ENCODE measurements at regions not wholly inside any gene's neighbourhood (a gene's known extent, or its start where the extent isn't known, plus 50 kb on each side); places are given as distances from the start of the nearest gene placed in this dataset.
A peak's percentile ranks its signal among the peaks of the same experiment; 100 is the strongest.
"Not testable (repeated sequence)": the region's sequence is repeated elsewhere in the genome, so short reads cannot be mapped to it uniquely, and the experiment has no call there.

GRCh38 chr20:53865901-53866793 is 204.2 kb downstream of the BCAS1 start:
- Histone ChIP-seq H3K9me3 (ENCODE audit: control insufficient read depth, insufficient read depth, low read length) (no peaks in the 10 kb centered on the region), H4K20me1 (ENCODE audit: control insufficient read depth, insufficient read depth, low read depth, low read length) (no peaks in the 10 kb centered on the region), H3K27ac (ENCODE audit: low read depth, low read length) (peak overlapping the region; percentile 79), H3K27me3 (ENCODE audit: control insufficient read depth, low read length) (no peaks in the 10 kb centered on the region), H3K9me2 (replicated peaks; ENCODE audit: control insufficient read depth, low read length) (no peaks in the 10 kb centered on the region), H3F3A (ENCODE audit: control insufficient read depth, insufficient read depth) (peaks cover 31% of the 10 kb centered on the region), H3K4me3 (ENCODE audit: low read length) (peak overlapping the region; percentile 50), H3K36me3 (ENCODE audit: control insufficient read depth, low read length) (no peaks in the 10 kb centered on the region), H3K4me1 (ENCODE audit: control insufficient read depth, low read length) (peaks cover 70% of the 10 kb centered on the region), H3K79me2 (ENCODE audit: control insufficient read depth, low read length) (peaks cover 17% of the 10 kb centered on the region; the same call in 1 of the 2 replicates), H3K4me2 (ENCODE audit: low read length) (peak overlapping the region; percentile 65)
- TF ChIP-seq CTCF (IDR thresholded peaks at IDR 0.05; ENCODE audit: low read depth, low read length, poor library complexity, severe bottlenecking) (no peak), EZH2phosphoT487 (IDR thresholded peaks at IDR 0.05; ENCODE audit: borderline replicate concordance, low read length) (no peak)

GRCh38 chr20:53864765-53865683 is 205.4 kb downstream of the BCAS1 start:
- H3K79me2 ChIP-seq (ENCODE audit: control insufficient read depth, low read length), result peaks cover 17% of the 10 kb centered on the region; the same call in 1 of the 2 replicates
- not testable (repeated sequence) for H3K27me3 ChIP-seq (ENCODE audit: control insufficient read depth, low read length); H4K20me1 ChIP-seq (ENCODE audit: control insufficient read depth, insufficient read depth, low read depth, low read length); H3K36me3 ChIP-seq (ENCODE audit: control insufficient read depth, low read length); H3K9me2 ChIP-seq (replicated peaks; ENCODE audit: control insufficient read depth, low read length); H3K9me3 ChIP-seq (ENCODE audit: control insufficient read depth, insufficient read depth, low read length)
- peaks cover 60% of the 10 kb centered on the region for H3K4me1 ChIP-seq (ENCODE audit: control insufficient read depth, low read length)
- H3K4me3 ChIP-seq (ENCODE audit: low read length), result peak overlapping the region; percentile 50
- peak overlapping the region; percentile 65 for H3K4me2 ChIP-seq (ENCODE audit: low read length)
- H3K27ac ChIP-seq (ENCODE audit: low read depth, low read length), result peak overlapping the region; percentile 79
- peaks cover 25% of the 10 kb centered on the region for H3F3A ChIP-seq (ENCODE audit: control insufficient read depth, insufficient read depth)

GRCh38 chr20:53863923-53864641 is 206.3 kb downstream of the BCAS1 start:
- Histone ChIP-seq H3K79me2 (ENCODE audit: control insufficient read depth, low read length) (peaks cover 15% of the 10 kb centered on the region; the same call in 1 of the 2 replicates), H3F3A (ENCODE audit: control insufficient read depth, insufficient read depth) (peaks cover 20% of the 10 kb centered on the region), H3K4me1 (ENCODE audit: control insufficient read depth, low read length) (peaks cover 52% of the 10 kb centered on the region)
- not testable (repeated sequence) for H4K20me1 ChIP-seq (ENCODE audit: control insufficient read depth, insufficient read depth, low read depth, low read length); H3K9me3 ChIP-seq (ENCODE audit: control insufficient read depth, insufficient read depth, low read length); H3K4me3 ChIP-seq (ENCODE audit: low read length); H3K4me2 ChIP-seq (ENCODE audit: low read length); H3K36me3 ChIP-seq (ENCODE audit: control insufficient read depth, low read length); H3K9me2 ChIP-seq (replicated peaks; ENCODE audit: control insufficient read depth, low read length); H3K27me3 ChIP-seq (ENCODE audit: control insufficient read depth, low read length); H3K27ac ChIP-seq (ENCODE audit: low read depth, low read length)

GRCh38 chr20:53863535-53863922 is 206.9 kb downstream of the BCAS1 start:
- Histone ChIP-seq H3F3A (ENCODE audit: control insufficient read depth, insufficient read depth) (peaks cover 20% of the 10 kb centered on the region), H3K4me1 (ENCODE audit: control insufficient read depth, low read length) (peaks cover 52% of the 10 kb centered on the region), H3K79me2 (ENCODE audit: control insufficient read depth, low read length) (peaks cover 15% of the 10 kb centered on the region; the same call in 1 of the 2 replicates)
- H4K20me1 ChIP-seq (ENCODE audit: control insufficient read depth, insufficient read depth, low read depth, low read length); H3K27ac ChIP-seq (ENCODE audit: low read depth, low read length); H3K9me2 ChIP-seq (replicated peaks; ENCODE audit: control insufficient read depth, low read length); H3K4me3 ChIP-seq (ENCODE audit: low read length); H3K27me3 ChIP-seq (ENCODE audit: control insufficient read depth, low read length); H3K4me2 ChIP-seq (ENCODE audit: low read length); H3K36me3 ChIP-seq (ENCODE audit: control insufficient read depth, low read length); H3K9me3 ChIP-seq (ENCODE audit: control insufficient read depth, insufficient read depth, low read length): not testable (repeated sequence)

GRCh38 chr20:53863039-53863438 is 207.4 kb downstream of the BCAS1 start:
- H3K79me2 ChIP-seq (ENCODE audit: control insufficient read depth, low read length), result peaks cover 15% of the 10 kb centered on the region; the same call in 1 of the 2 replicates
- peaks cover 18% of the 10 kb centered on the region for H3F3A ChIP-seq (ENCODE audit: control insufficient read depth, insufficient read depth)
- H3K9me3 ChIP-seq (ENCODE audit: control insufficient read depth, insufficient read depth, low read length); H3K4me3 ChIP-seq (ENCODE audit: low read length); H4K20me1 ChIP-seq (ENCODE audit: control insufficient read depth, insufficient read depth, low read depth, low read length); H3K4me2 ChIP-seq (ENCODE audit: low read length); H3K9me2 ChIP-seq (replicated peaks; ENCODE audit: control insufficient read depth, low read length); H3K36me3 ChIP-seq (ENCODE audit: control insufficient read depth, low read length); H3K27me3 ChIP-seq (ENCODE audit: control insufficient read depth, low read length); H3K27ac ChIP-seq (ENCODE audit: low read depth, low read length): not testable (repeated sequence)
- H3K4me1 ChIP-seq (ENCODE audit: control insufficient read depth, low read length), result peaks cover 50% of the 10 kb centered on the region

- not testable (repeated sequence) for H3K27me3 ChIP-seq (ENCODE audit: control insufficient read depth, low read length); H3K4me2 ChIP-seq (ENCODE audit: low read length)
- peaks cover 45% of the 10 kb centered on the region for H3K4me1 ChIP-seq (ENCODE audit: control insufficient read depth, low read length)
Measured at GRCh38 chr20:53862490-53862889, 207.9 kb downstream of the BCAS1 start.

More at GRCh38 chr20:53862490-53862889, 207.9 kb downstream of the BCAS1 start:
- not testable (repeated sequence) for H3K27ac ChIP-seq (ENCODE audit: low read depth, low read length); H3K9me3 ChIP-seq (ENCODE audit: control insufficient read depth, insufficient read depth, low read length); H3K36me3 ChIP-seq (ENCODE audit: control insufficient read depth, low read length); H3K9me2 ChIP-seq (replicated peaks; ENCODE audit: control insufficient read depth, low read length); H4K20me1 ChIP-seq (ENCODE audit: control insufficient read depth, insufficient read depth, low read depth, low read length); H3K4me3 ChIP-seq (ENCODE audit: low read length)
- Histone ChIP-seq H3F3A (ENCODE audit: control insufficient read depth, insufficient read depth) (peaks cover 13% of the 10 kb centered on the region), H3K79me2 (ENCODE audit: control insufficient read depth, low read length) (peaks cover 15% of the 10 kb centered on the region; the same call in 1 of the 2 replicates)

Measured in DOHH2 (cell line).